ENCODE measurements at regions not wholly inside any gene's neighbourhood (a gene's known extent, or its start where the extent isn't known, plus 50 kb on each side); places are given as distances from the start of the nearest gene placed in this dataset.

DNA sequence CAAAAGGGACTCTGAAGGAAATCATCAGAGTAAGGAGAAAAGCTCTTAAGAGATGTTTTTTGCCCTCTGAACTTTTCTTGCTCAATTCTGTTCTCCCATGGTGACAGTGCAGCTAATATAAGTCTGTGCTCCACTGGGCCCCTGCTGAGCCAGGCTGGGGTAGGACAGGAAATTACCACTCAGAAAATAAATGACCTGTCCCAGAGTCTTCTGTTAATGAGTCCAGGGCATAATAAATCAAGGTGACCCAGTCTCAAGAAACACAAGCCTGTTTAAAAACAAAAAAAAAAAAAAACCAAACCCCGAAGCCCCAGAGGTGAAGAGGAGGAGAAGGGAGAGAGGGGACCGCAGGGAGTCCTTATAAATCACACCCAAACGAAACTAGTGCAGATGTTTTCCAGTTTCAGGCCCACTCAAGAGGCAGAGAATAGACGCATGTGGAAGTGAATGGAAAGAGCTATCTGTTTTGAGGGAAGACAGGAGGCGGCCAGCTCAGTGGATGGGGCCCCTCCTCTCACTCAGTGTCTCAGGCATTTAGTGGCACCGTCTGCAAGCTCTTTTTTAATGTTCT is 59.8 kb upstream of the BOC start:
- H3K27me3 ChIP-seq (ENCODE audit: control insufficient read depth in 1 of 2, insufficient read depth in 2 of 2, low read length in 2 of 2) = no peaks in the 10 kb centered on the region

GRCh38 chr3:113152849-113153248 is 58.5 kb upstream of the BOC start:
- Histone ChIP-seq H3K9ac (ENCODE audit: low read depth in 1 of 2, low read length in 2 of 2) (no peak overlapping the region), H3K27me3 (ENCODE audit: control insufficient read depth in 1 of 2, insufficient read depth in 2 of 2, low read length in 2 of 2) (no peaks in the 10 kb centered on the region), H3K4me1 (ENCODE audit: control insufficient read depth in 1 of 2, insufficient read depth in 2 of 2, low read length in 2 of 2) (no peaks in the 10 kb centered on the region), H3K9me3 (ENCODE audit: control insufficient read depth in 1 of 2, low read length in 2 of 2) (no peaks in the 10 kb centered on the region), H3K27ac (ENCODE audit: low read depth, low read length) (no peak overlapping the region), H3K36me3 (ENCODE audit: control insufficient read depth in 1 of 2, insufficient read depth in 2 of 2, low read length in 2 of 2) (no peaks in the 10 kb centered on the region), H3K4me3 (ENCODE audit: low read depth in 1 of 2, low read length in 2 of 2) (no peak overlapping the region)

More for the DNA sequence above, 59.8 kb upstream of the BOC start:
- H3K9me3 ChIP-seq (ENCODE audit: control insufficient read depth in 1 of 2, low read length in 2 of 2) = no peaks in the 10 kb centered on the region
- no peak overlapping the region for H3K9ac ChIP-seq (ENCODE audit: low read depth in 1 of 2, low read length in 2 of 2)
- no peaks in the 10 kb centered on the region for H3K36me3 ChIP-seq (ENCODE audit: control insufficient read depth in 1 of 2, insufficient read depth in 2 of 2, low read length in 2 of 2)
- no peak overlapping the region for H3K27ac ChIP-seq (ENCODE audit: low read depth, low read length)
- H3K4me3 ChIP-seq (ENCODE audit: low read depth in 1 of 2, low read length in 2 of 2) = no peak overlapping the region
- H3K4me1 ChIP-seq (ENCODE audit: control insufficient read depth in 1 of 2, insufficient read depth in 2 of 2, low read length in 2 of 2) = no peaks in the 10 kb centered on the region

DNA sequence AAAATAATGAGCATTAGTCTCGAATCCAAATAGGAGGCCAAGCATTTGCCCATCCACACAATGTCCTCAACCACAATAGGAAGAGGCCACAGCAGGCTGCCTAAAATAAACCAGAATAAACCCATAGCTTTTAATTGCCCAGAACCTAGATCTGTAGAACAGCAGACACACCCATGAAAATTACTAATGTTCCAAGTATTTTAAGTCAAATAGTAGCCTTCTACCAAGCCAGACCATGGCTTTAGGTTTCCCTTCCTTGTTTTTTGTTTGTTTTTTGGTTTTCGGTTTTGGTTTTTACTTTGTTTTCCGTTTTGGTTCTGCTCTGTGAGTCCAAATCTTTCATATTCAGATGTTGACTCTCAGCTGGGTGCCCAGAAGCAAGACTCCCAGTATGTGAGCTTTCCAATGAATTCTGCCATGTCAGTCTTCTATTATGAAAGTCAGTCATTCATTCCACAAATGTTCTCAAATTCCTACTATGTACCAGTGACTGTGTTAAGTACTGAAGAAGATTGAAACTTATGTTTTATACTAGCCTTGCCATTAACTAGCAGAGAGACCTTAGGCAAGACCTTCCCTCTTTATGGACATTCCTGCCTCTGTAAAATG is 57.8 kb upstream of the BOC start:
- no peaks in the 10 kb centered on the region for H3K36me3 ChIP-seq (ENCODE audit: control insufficient read depth in 1 of 2, insufficient read depth in 2 of 2, low read length in 2 of 2)
- no peaks in the 10 kb centered on the region for H3K4me1 ChIP-seq (ENCODE audit: control insufficient read depth in 1 of 2, insufficient read depth in 2 of 2, low read length in 2 of 2)
- no peak overlapping the region for H3K27ac ChIP-seq (ENCODE audit: low read depth, low read length)
- H3K27me3 ChIP-seq (ENCODE audit: control insufficient read depth in 1 of 2, insufficient read depth in 2 of 2, low read length in 2 of 2) = no peaks in the 10 kb centered on the region
- H3K9ac ChIP-seq (ENCODE audit: low read depth in 1 of 2, low read length in 2 of 2) = no peak overlapping the region
- no peaks in the 10 kb centered on the region for H3K9me3 ChIP-seq (ENCODE audit: control insufficient read depth in 1 of 2, low read length in 2 of 2)
- no peak overlapping the region for H3K4me3 ChIP-seq (ENCODE audit: low read depth in 1 of 2, low read length in 2 of 2)

GRCh38 chr3:113156816-113157333 is 54.5 kb upstream of the BOC start:
- Histone ChIP-seq H3K4me1 (ENCODE audit: control insufficient read depth in 1 of 2, insufficient read depth in 2 of 2, low read length in 2 of 2) (no peaks in the 10 kb centered on the region), H3K27ac (ENCODE audit: low read depth, low read length) (no peak overlapping the region), H3K9me3 (ENCODE audit: control insufficient read depth in 1 of 2, low read length in 2 of 2) (no peaks in the 10 kb centered on the region), H3K4me3 (ENCODE audit: low read depth in 1 of 2, low read length in 2 of 2) (no peak overlapping the region), H3K27me3 (ENCODE audit: control insufficient read depth in 1 of 2, insufficient read depth in 2 of 2, low read length in 2 of 2) (no peaks in the 10 kb centered on the region), H3K36me3 (ENCODE audit: control insufficient read depth in 1 of 2, insufficient read depth in 2 of 2, low read length in 2 of 2) (no peaks in the 10 kb centered on the region), H3K9ac (ENCODE audit: low read depth in 1 of 2, low read length in 2 of 2) (no peak overlapping the region)

- Histone ChIP-seq H3K9ac (ENCODE audit: low read depth in 1 of 2, low read length in 2 of 2) (no peak overlapping the region), H3K36me3 (ENCODE audit: control insufficient read depth in 1 of 2, insufficient read depth in 2 of 2, low read length in 2 of 2) (no peaks in the 10 kb centered on the region), H3K9me3 (ENCODE audit: control insufficient read depth in 1 of 2, low read length in 2 of 2) (no peaks in the 10 kb centered on the region), H3K4me3 (ENCODE audit: low read depth in 1 of 2, low read length in 2 of 2) (no peak overlapping the region), H3K27ac (ENCODE audit: low read depth, low read length) (no peak overlapping the region), H3K27me3 (ENCODE audit: control insufficient read depth in 1 of 2, insufficient read depth in 2 of 2, low read length in 2 of 2) (no peaks in the 10 kb centered on the region), H3K4me1 (ENCODE audit: control insufficient read depth in 1 of 2, insufficient read depth in 2 of 2, low read length in 2 of 2) (no peaks in the 10 kb centered on the region)
Observed at GRCh38 chr3:113157408-113158030, 53.8 kb upstream of the BOC start.

GRCh38 chr3:113158171-113158570 is 53.2 kb upstream of the BOC start:
- H3K27ac ChIP-seq (ENCODE audit: low read depth, low read length) = no peak overlapping the region
- H3K4me3 ChIP-seq (ENCODE audit: low read depth in 1 of 2, low read length in 2 of 2) = no peak overlapping the region
- H3K4me1 ChIP-seq (ENCODE audit: control insufficient read depth in 1 of 2, insufficient read depth in 2 of 2, low read length in 2 of 2) = no peaks in the 10 kb centered on the region
- H3K9ac ChIP-seq (ENCODE audit: low read depth in 1 of 2, low read length in 2 of 2) = no peak overlapping the region
- H3K27me3 ChIP-seq (ENCODE audit: control insufficient read depth in 1 of 2, insufficient read depth in 2 of 2, low read length in 2 of 2) = no peaks in the 10 kb centered on the region
- no peaks in the 10 kb centered on the region for H3K36me3 ChIP-seq (ENCODE audit: control insufficient read depth in 1 of 2, insufficient read depth in 2 of 2, low read length in 2 of 2)
- no peaks in the 10 kb centered on the region for H3K9me3 ChIP-seq (ENCODE audit: control insufficient read depth in 1 of 2, low read length in 2 of 2)
